ENCODE measurements at regions not wholly inside any gene's neighbourhood (a gene's known extent, or its start where the extent isn't known, plus 50 kb on each side); places are given as distances from the start of the nearest gene placed in this dataset.

DNA sequence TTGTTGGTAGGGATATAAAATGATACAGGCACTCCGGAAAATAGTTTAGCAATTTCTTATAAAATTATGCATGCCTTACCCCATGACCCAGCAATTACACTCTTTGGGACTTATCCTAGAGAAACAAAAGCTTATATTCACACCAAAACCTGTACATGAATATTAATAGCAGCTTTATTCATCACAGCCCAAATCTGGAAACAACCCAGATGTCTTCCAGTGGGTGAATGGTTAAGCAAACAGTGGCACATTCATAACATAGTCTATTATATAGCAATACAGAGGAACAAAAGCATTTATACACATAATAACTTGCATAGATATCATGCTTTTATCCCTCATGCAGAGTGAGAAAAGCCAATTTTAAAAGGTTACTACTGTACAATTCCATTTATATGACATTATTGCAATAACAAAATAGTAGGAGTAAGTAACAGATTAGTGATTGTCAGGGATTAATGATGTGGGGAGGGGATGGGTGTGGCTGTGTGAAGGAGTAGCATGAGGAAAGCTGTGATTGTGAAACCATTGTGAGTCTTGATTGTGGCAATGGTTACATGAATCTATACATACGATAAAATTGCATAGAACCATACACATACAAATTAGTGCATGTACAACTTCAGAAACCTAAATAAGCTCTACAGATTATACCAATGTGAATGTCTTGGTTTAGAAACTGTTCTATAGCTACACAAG is 363.1 kb upstream of the OR4E1 start:
- Histone ChIP-seq H3K4me2 (ENCODE audit: low read length) (no peak overlapping the region), H3K27ac (no peak overlapping the region), H3K9me3 (ENCODE audit: control insufficient read depth, low read length) (peaks cover 4% of the 10 kb centered on the region), H3K9ac (no peak overlapping the region), H3K27me3 (ENCODE audit: control insufficient read depth, insufficient read depth, low read length) (no peaks in the 10 kb centered on the region), H3K4me1 (no peaks in the 10 kb centered on the region), H2AFZ (no peak overlapping the region), H3K36me3 (ENCODE audit: control insufficient read depth, insufficient read depth, low read length) (no peaks in the 10 kb centered on the region), H3K79me2 (no peaks in the 10 kb centered on the region), H3K4me3 (ENCODE audit: low read depth, low read length) (no peak overlapping the region)
- TF ChIP-seq, protein P1, sequence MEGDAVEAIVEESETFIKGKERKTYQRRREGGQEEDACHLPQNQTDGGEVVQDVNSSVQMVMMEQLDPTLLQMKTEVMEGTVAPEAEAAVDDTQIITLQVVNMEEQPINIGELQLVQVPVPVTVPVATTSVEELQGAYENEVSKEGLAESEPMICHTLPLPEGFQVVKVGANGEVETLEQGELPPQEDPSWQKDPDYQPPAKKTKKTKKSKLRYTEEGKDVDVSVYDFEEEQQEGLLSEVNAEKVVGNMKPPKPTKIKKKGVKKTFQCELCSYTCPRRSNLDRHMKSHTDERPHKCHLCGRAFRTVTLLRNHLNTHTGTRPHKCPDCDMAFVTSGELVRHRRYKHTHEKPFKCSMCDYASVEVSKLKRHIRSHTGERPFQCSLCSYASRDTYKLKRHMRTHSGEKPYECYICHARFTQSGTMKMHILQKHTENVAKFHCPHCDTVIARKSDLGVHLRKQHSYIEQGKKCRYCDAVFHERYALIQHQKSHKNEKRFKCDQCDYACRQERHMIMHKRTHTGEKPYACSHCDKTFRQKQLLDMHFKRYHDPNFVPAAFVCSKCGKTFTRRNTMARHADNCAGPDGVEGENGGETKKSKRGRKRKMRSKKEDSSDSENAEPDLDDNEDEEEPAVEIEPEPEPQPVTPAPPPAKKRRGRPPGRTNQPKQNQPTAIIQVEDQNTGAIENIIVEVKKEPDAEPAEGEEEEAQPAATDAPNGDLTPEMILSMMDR (IDR thresholded peaks at IDR 0.05), result no peak

DNA sequence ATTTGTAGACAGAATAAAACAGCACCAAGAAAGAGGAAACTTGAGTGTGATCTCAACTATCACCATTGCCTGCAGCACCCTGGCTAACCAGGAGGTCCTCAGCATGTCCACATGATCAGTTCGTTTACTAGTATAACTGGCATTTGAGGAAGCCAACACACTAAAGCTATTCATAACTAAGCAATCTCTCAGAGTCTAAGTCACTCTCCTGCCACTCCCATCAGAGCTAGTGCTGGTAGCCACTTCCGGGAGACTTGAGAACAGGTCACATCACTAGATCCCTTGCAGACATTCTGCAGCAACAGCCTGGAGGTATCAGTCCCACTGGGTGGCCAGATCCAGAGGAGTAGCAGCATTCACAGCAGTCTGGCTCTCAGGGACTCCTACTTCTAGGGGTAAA is 352.9 kb upstream of the OR4E1 start:
- H3K4me3 ChIP-seq (ENCODE audit: low read depth, low read length), result no peak overlapping the region
- H2AFZ ChIP-seq, result no peak overlapping the region
- H3K4me2 ChIP-seq (ENCODE audit: low read length), result no peak overlapping the region
- no peaks in the 10 kb centered on the region for H3K27me3 ChIP-seq (ENCODE audit: control insufficient read depth, insufficient read depth, low read length)
- H3K4me1 ChIP-seq, result no peaks in the 10 kb centered on the region
- TF ChIP-seq, protein P1 (IDR thresholded peaks at IDR 0.05), result no peak
- no peak overlapping the region for H3K27ac ChIP-seq
- H3K9me3 ChIP-seq (ENCODE audit: control insufficient read depth, low read length), result no peaks in the 10 kb centered on the region
- H3K79me2 ChIP-seq, result no peaks in the 10 kb centered on the region
- no peak overlapping the region for H3K9ac ChIP-seq
- H3K36me3 ChIP-seq (ENCODE audit: control insufficient read depth, insufficient read depth, low read length), result no peaks in the 10 kb centered on the region

DNA sequence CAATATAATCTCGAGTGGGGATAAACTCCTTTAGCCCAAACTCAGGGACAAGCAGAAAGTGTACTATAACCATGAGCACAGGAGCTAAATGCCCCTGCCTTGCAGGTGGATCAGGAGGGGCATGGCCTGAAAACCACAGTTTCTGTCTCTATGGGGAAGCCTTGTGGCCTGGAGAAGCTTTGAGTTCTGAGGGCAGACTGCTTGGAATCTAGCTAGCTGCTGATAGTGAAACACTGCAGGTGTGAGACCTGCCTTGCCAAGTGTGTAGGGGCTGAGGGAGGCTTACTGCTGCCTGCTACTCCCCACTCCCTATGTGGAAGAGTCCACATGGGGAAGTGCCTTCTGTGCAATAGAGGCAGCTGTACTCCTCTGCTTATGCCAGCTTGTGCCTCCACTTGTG is 352.3 kb upstream of the OR4E1 start:
- Histone ChIP-seq H3K4me1 (no peaks in the 10 kb centered on the region), H3K79me2 (no peaks in the 10 kb centered on the region), H3K9me3 (ENCODE audit: control insufficient read depth, low read length) (no peaks in the 10 kb centered on the region), H3K36me3 (ENCODE audit: control insufficient read depth, insufficient read depth, low read length) (no peaks in the 10 kb centered on the region), H3K9ac (no peak overlapping the region), H3K4me3 (ENCODE audit: low read depth, low read length) (no peak overlapping the region), H3K4me2 (ENCODE audit: low read length) (no peak overlapping the region), H3K27ac (no peak overlapping the region), H3K27me3 (ENCODE audit: control insufficient read depth, insufficient read depth, low read length) (no peaks in the 10 kb centered on the region), H2AFZ (no peak overlapping the region)
- TF ChIP-seq, protein P1 (IDR thresholded peaks at IDR 0.05), result no peak

DNA sequence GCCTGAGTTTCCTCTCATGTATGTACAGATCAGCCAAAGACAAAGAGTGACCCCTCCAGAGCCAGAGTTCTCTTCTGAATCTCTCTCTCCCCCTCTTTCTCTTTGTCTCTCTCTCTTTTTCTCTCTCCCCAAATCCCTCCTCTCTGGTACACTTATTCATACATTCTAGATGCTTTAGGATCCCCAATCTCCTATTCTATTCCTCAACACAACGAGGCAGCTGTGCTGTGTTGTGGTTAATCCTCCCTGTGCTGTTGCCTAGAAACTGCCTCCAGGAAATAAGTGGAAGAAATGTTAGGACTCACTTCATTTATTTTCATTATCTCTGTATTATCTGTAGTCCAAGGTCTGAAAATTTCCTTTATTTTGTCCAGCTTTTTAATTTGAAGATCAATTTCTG is 350.5 kb upstream of the OR4E1 start:
- no peak overlapping the region for H3K27ac ChIP-seq
- no peaks in the 10 kb centered on the region for H3K79me2 ChIP-seq
- H3K4me2 ChIP-seq (ENCODE audit: low read length), result no peak overlapping the region
- H3K27me3 ChIP-seq (ENCODE audit: control insufficient read depth, insufficient read depth, low read length), result no peaks in the 10 kb centered on the region
- H3K4me3 ChIP-seq (ENCODE audit: low read depth, low read length), result no peak overlapping the region
- H3K36me3 ChIP-seq (ENCODE audit: control insufficient read depth, insufficient read depth, low read length), result no peaks in the 10 kb centered on the region
- H3K9me3 ChIP-seq (ENCODE audit: control insufficient read depth, low read length), result no peaks in the 10 kb centered on the region
- no peaks in the 10 kb centered on the region for H3K4me1 ChIP-seq
- H2AFZ ChIP-seq, result no peak overlapping the region
- TF ChIP-seq, protein P1 (IDR thresholded peaks at IDR 0.05), result no peak
- H3K9ac ChIP-seq, result no peak overlapping the region

DNA sequence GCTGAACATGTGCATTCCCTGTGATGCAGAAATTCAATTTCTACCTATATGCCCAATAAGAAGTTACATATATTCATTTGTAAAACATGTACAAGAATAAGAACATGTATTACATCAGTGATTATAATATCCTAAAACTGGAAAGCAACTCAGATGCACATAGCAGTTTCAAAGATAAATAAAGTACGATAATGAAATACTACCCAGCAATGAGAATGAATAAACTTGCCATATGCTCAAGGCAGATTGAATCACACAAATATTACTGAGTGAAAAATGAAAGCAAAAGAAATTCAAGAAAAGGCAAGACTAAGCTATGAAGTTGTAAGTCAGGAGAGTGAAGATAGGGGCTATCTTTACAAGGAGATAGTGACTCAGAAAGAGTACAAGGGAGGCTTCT is 345.3 kb upstream of the OR4E1 start:
- Histone ChIP-seq H3K9ac (no peak overlapping the region), H3K4me1 (no peaks in the 10 kb centered on the region), H3K4me2 (ENCODE audit: low read length) (no peak overlapping the region), H3K79me2 (no peaks in the 10 kb centered on the region), H3K9me3 (ENCODE audit: control insufficient read depth, low read length) (no peaks in the 10 kb centered on the region), H3K27ac (no peak overlapping the region), H3K4me3 (ENCODE audit: low read depth, low read length) (no peak overlapping the region), H3K27me3 (ENCODE audit: control insufficient read depth, insufficient read depth, low read length) (no peaks in the 10 kb centered on the region), H3K36me3 (ENCODE audit: control insufficient read depth, insufficient read depth, low read length) (no peaks in the 10 kb centered on the region), H2AFZ (no peak overlapping the region)
- TF ChIP-seq, protein P1 (IDR thresholded peaks at IDR 0.05), result no peak
